ENCODE measurements at regions not wholly inside any gene's neighbourhood (a gene's known extent, or its start where the extent isn't known, plus 50 kb on each side); places are given as distances from the start of the nearest gene placed in this dataset.

- no peak overlapping the region for H3K4me3 ChIP-seq (ENCODE audit: control insufficient read depth, low read depth, low read length)
- TF ChIP-seq, protein P1, sequence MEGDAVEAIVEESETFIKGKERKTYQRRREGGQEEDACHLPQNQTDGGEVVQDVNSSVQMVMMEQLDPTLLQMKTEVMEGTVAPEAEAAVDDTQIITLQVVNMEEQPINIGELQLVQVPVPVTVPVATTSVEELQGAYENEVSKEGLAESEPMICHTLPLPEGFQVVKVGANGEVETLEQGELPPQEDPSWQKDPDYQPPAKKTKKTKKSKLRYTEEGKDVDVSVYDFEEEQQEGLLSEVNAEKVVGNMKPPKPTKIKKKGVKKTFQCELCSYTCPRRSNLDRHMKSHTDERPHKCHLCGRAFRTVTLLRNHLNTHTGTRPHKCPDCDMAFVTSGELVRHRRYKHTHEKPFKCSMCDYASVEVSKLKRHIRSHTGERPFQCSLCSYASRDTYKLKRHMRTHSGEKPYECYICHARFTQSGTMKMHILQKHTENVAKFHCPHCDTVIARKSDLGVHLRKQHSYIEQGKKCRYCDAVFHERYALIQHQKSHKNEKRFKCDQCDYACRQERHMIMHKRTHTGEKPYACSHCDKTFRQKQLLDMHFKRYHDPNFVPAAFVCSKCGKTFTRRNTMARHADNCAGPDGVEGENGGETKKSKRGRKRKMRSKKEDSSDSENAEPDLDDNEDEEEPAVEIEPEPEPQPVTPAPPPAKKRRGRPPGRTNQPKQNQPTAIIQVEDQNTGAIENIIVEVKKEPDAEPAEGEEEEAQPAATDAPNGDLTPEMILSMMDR (conservative IDR thresholded peaks at IDR 0.05; ENCODE audit: control insufficient read depth, insufficient read depth, low read depth, low read length), result no peak
- DNase-seq (ENCODE audit: low read depth), result no peak
Measured at GRCh38 chr2:103219398-103219797, 457.6 kb downstream of the TMEM182 start.

GRCh38 chr2:103222969-103223368, 461.1 kb downstream of the TMEM182 start:
- DNase-seq (ENCODE audit: low read depth), result no peak

GRCh38 chr2:103230796-103231195, 469.0 kb downstream of the TMEM182 start:
- H3K4me3 ChIP-seq (ENCODE audit: control insufficient read depth, low read depth, low read length), result no peak overlapping the region
- DNase-seq (ENCODE audit: low read depth), result no peak
- TF ChIP-seq, protein P1 (conservative IDR thresholded peaks at IDR 0.05; ENCODE audit: control insufficient read depth, insufficient read depth, low read depth, low read length), result no peak

More at GRCh38 chr2:103222969-103223368, 461.1 kb downstream of the TMEM182 start:
- TF ChIP-seq, protein P1 (conservative IDR thresholded peaks at IDR 0.05; ENCODE audit: control insufficient read depth, insufficient read depth, low read depth, low read length), result no peak
- H3K4me3 ChIP-seq (ENCODE audit: control insufficient read depth, low read depth, low read length), result no peak overlapping the region

DNA sequence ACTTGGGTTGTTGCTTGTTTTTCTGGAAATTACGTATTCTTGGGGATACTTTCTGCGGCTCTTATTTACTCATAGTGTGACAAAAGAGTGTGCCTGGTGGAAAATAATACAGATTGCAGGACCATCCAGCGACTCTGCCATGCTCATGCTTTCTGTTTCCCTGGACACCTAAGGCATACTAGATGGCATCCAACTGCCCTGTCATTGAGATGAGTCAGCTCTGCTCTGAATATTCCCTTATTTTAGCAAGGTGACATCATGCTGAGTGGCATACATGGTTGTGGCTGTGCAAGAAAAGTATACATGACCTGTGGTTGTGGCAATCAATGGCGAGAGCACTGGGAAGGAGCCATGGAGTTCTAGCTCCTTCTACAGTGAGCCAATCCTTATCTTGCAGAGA, 471.0 kb downstream of the TMEM182 start:
- TF ChIP-seq, protein P1 (conservative IDR thresholded peaks at IDR 0.05; ENCODE audit: control insufficient read depth, insufficient read depth, low read depth, low read length), result no peak
- no peak for DNase-seq (ENCODE audit: low read depth)
- no peak overlapping the region for H3K4me3 ChIP-seq (ENCODE audit: control insufficient read depth, low read depth, low read length)

GRCh38 chr2:103233691-103234090, 471.9 kb downstream of the TMEM182 start:
- no peak for DNase-seq (ENCODE audit: low read depth)
- TF ChIP-seq, protein P1 (conservative IDR thresholded peaks at IDR 0.05; ENCODE audit: control insufficient read depth, insufficient read depth, low read depth, low read length), result no peak
- H3K4me3 ChIP-seq (ENCODE audit: control insufficient read depth, low read depth, low read length), result no peak overlapping the region

DNA sequence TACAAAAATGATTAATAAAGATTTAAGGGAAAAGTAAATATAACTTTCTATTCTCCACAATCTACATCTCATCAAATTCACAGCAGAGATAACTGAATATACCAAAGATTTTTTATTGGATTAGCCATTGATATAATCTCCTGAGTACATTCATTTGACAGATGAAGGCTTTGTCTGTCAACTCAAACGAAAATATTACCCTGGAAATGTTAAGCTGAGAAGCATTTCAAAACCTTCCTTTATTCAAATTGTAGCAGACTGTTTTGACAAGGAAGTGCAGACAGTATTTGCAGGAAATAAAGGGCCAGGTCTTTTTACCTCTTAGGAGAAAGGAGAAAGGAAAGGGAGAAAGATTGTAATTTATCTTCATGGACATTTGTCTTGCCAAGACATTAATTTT, 473.5 kb downstream of the TMEM182 start:
- DNase-seq (ENCODE audit: low read depth), result no peak
- H3K4me3 ChIP-seq (ENCODE audit: control insufficient read depth, low read depth, low read length), result no peak overlapping the region
- TF ChIP-seq, protein P1 (conservative IDR thresholded peaks at IDR 0.05; ENCODE audit: control insufficient read depth, insufficient read depth, low read depth, low read length), result no peak

DNA sequence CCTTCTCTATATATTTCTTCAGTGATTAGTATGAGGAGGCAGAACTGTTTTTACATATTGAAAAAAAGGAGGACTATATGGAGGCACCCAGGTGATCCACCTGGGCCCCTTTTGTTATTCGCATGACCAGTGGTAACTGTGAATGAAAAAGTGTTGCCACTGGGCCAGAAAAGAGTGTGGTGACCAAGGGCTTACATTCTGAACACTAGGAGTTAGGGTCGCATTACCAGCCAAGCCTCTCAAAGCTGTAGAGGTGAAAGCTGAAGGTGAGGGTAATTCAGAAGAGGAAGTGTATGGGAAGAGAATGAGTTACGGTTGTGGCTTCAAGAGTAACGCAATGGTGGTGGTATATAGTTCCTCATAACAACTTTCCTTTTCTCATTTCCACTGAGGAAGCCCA, 487.6 kb downstream of the TMEM182 start:
- no peak overlapping the region for H3K4me3 ChIP-seq (ENCODE audit: control insufficient read depth, low read depth, low read length)
- no peak for DNase-seq (ENCODE audit: low read depth)
- TF ChIP-seq, protein P1 (conservative IDR thresholded peaks at IDR 0.05; ENCODE audit: control insufficient read depth, insufficient read depth, low read depth, low read length), result no peak
